ENCODE measurements at regions not wholly inside any gene's neighbourhood (a gene's known extent, or its start where the extent isn't known, plus 50 kb on each side); places are given as distances from the start of the nearest gene placed in this dataset.

- no peaks in the 10 kb centered on the region for H3K27me3 Mint-ChIP-seq (ENCODE audit: low read depth)
- no peaks in the 10 kb centered on the region for H3K36me3 Mint-ChIP-seq (ENCODE audit: insufficient read depth in 2 of 2)
- H3K4me3 Mint-ChIP-seq: no peak overlapping the region
- no peak overlapping the region for H3K27ac Mint-ChIP-seq
- peaks cover 3 to 4% of the 10 kb centered on the region in 2 donors for H3K9me3 Mint-ChIP-seq
- no peaks in the 10 kb centered on the region for H3K4me1 Mint-ChIP-seq (ENCODE audit: low read depth)
- DNase-seq: no peak
- no peak for ATAC-seq (replicated peaks in 1 of 2)
These were observed 155.7 kb downstream of the KIF26A start for GRCh38 chr14:104293851-104294627.

GRCh38 chr14:104294628-104294982 is 156.2 kb downstream of the KIF26A start:
- Mint-ChIP-seq H3K4me1 (ENCODE audit: low read depth) (no peaks in the 10 kb centered on the region), H3K9me3 (no peaks in the 10 kb centered on the region), H3K27ac (no peak overlapping the region), H3K27me3 (ENCODE audit: low read depth) (no peaks in the 10 kb centered on the region), H3K4me3 (no peak overlapping the region), H3K36me3 (ENCODE audit: insufficient read depth in 2 of 2) (no peaks in the 10 kb centered on the region)
- DNase-seq (no peak), ATAC-seq (replicated peaks in 1 of 2) (no peak)

- Mint-ChIP-seq H3K9me3 (no peaks in the 10 kb centered on the region), H3K27me3 (ENCODE audit: low read depth) (no peaks in the 10 kb centered on the region), H3K27ac (no peak overlapping the region), H3K36me3 (ENCODE audit: insufficient read depth in 2 of 2) (no peaks in the 10 kb centered on the region), H3K4me3 (no peak overlapping the region), H3K4me1 (ENCODE audit: low read depth) (no peaks in the 10 kb centered on the region)
- no peak for ATAC-seq (replicated peaks in 1 of 2)
- DNase-seq: no peak
These were observed 156.7 kb downstream of the KIF26A start for GRCh38 chr14:104294983-104295680.

- no peak overlapping the region for H3K27ac Mint-ChIP-seq
These were observed 157.4 kb downstream of the KIF26A start for GRCh38 chr14:104295681-104296387.

GRCh38 chr14:104296388-104297312 is 158.3 kb downstream of the KIF26A start:
- Mint-ChIP-seq H3K4me3 (no peak overlapping the region), H3K36me3 (ENCODE audit: insufficient read depth in 2 of 2) (peaks cover 2 to 3% of the 10 kb centered on the region in 2 donors), H3K9me3 (peaks cover 0 to 3% of the 10 kb centered on the region in 2 donors), H3K4me1 (ENCODE audit: low read depth) (no peaks in the 10 kb centered on the region), H3K27me3 (ENCODE audit: low read depth) (no peaks in the 10 kb centered on the region), H3K27ac (no peak overlapping the region)
- ATAC-seq (replicated peaks in 1 of 2) (no peak), DNase-seq (no peak)

More at GRCh38 chr14:104295681-104296387, 157.4 kb downstream of the KIF26A start:
- no peak overlapping the region for H3K4me3 Mint-ChIP-seq
- no peak for DNase-seq
- H3K36me3 Mint-ChIP-seq (ENCODE audit: insufficient read depth in 2 of 2): no peaks in the 10 kb centered on the region
- no peaks in the 10 kb centered on the region for H3K9me3 Mint-ChIP-seq
- no peak for ATAC-seq (replicated peaks in 1 of 2)
- H3K4me1 Mint-ChIP-seq (ENCODE audit: low read depth): no peaks in the 10 kb centered on the region
- no peaks in the 10 kb centered on the region for H3K27me3 Mint-ChIP-seq (ENCODE audit: low read depth)

GRCh38 chr14:104297313-104297704 is 158.9 kb downstream of the KIF26A start:
- no peak overlapping the region for H3K27ac Mint-ChIP-seq
- peaks cover 2 to 3% of the 10 kb centered on the region in 2 donors for H3K36me3 Mint-ChIP-seq (ENCODE audit: insufficient read depth in 2 of 2)
- DNase-seq: no peak
- peaks cover 0 to 3% of the 10 kb centered on the region in 2 donors for H3K9me3 Mint-ChIP-seq
- no peak for ATAC-seq (replicated peaks in 1 of 2)
- no peak overlapping the region for H3K4me3 Mint-ChIP-seq
- H3K4me1 Mint-ChIP-seq (ENCODE audit: low read depth): no peaks in the 10 kb centered on the region
- no peaks in the 10 kb centered on the region for H3K27me3 Mint-ChIP-seq (ENCODE audit: low read depth)

- peaks cover 0 to 3% of the 10 kb centered on the region in 2 donors for H3K9me3 Mint-ChIP-seq
- no peaks in the 10 kb centered on the region for H3K27me3 Mint-ChIP-seq (ENCODE audit: low read depth)
- ATAC-seq (replicated peaks in 1 of 2) (no peak), DNase-seq (no peak)
- peaks cover 2 to 3% of the 10 kb centered on the region in 2 donors for H3K36me3 Mint-ChIP-seq (ENCODE audit: insufficient read depth in 2 of 2)
- no peaks in the 10 kb centered on the region for H3K4me1 Mint-ChIP-seq (ENCODE audit: low read depth)
- H3K27ac Mint-ChIP-seq: no peak overlapping the region
- no peak overlapping the region for H3K4me3 Mint-ChIP-seq
These were observed 159.5 kb downstream of the KIF26A start for GRCh38 chr14:104297721-104298401.

- peaks cover 0 to 3% of the 10 kb centered on the region in 2 donors for H3K9me3 Mint-ChIP-seq
These were observed 160.1 kb downstream of the KIF26A start for GRCh38 chr14:104298458-104298857.

GRCh38 chr14:104299993-104300761 is 161.8 kb downstream of the KIF26A start:
- ATAC-seq (replicated peaks in 1 of 2) (no peak), DNase-seq (no peak)
- Mint-ChIP-seq H3K36me3 (ENCODE audit: insufficient read depth in 2 of 2) (peaks cover 2 to 3% of the 10 kb centered on the region in 2 donors), H3K4me1 (ENCODE audit: low read depth) (no peaks in the 10 kb centered on the region), H3K9me3 (peaks cover 0 to 3% of the 10 kb centered on the region in 2 donors), H3K27ac (peak overlapping the region; percentile 28), H3K4me3 (no peak overlapping the region), H3K27me3 (ENCODE audit: low read depth) (no peaks in the 10 kb centered on the region)

More at GRCh38 chr14:104298458-104298857, 160.1 kb downstream of the KIF26A start:
- H3K4me1 Mint-ChIP-seq (ENCODE audit: low read depth): no peaks in the 10 kb centered on the region
- H3K4me3 Mint-ChIP-seq: no peak overlapping the region
- DNase-seq: no peak
- no peaks in the 10 kb centered on the region for H3K27me3 Mint-ChIP-seq (ENCODE audit: low read depth)
- H3K36me3 Mint-ChIP-seq (ENCODE audit: insufficient read depth in 2 of 2): peaks cover 2 to 3% of the 10 kb centered on the region in 2 donors
- H3K27ac Mint-ChIP-seq: no peak overlapping the region
- ATAC-seq (replicated peaks in 1 of 2): no peak

GRCh38 chr14:104301731-104302460 is 163.5 kb downstream of the KIF26A start:
- H3K27ac Mint-ChIP-seq: no peak overlapping the region
- no peaks in the 10 kb centered on the region for H3K27me3 Mint-ChIP-seq (ENCODE audit: low read depth)
- ATAC-seq (replicated peaks in 1 of 2) (no peak), DNase-seq (no peak)
- no peak overlapping the region for H3K4me3 Mint-ChIP-seq
- H3K4me1 Mint-ChIP-seq (ENCODE audit: low read depth): no peaks in the 10 kb centered on the region
- H3K9me3 Mint-ChIP-seq: peaks cover 0 to 3% of the 10 kb centered on the region in 2 donors
- H3K36me3 Mint-ChIP-seq (ENCODE audit: insufficient read depth in 2 of 2): peaks cover 2 to 3% of the 10 kb centered on the region in 2 donors

- ATAC-seq (replicated peaks in 1 of 2) (no peak), DNase-seq (no peak)
- Mint-ChIP-seq H3K27ac (no peak overlapping the region), H3K27me3 (ENCODE audit: low read depth) (no peaks in the 10 kb centered on the region), H3K9me3 (peaks cover 0 to 3% of the 10 kb centered on the region in 2 donors), H3K4me1 (ENCODE audit: low read depth) (no peaks in the 10 kb centered on the region), H3K4me3 (no peak overlapping the region), H3K36me3 (ENCODE audit: insufficient read depth in 2 of 2) (peaks cover 2 to 3% of the 10 kb centered on the region in 2 donors)
These were observed 164.5 kb downstream of the KIF26A start for GRCh38 chr14:104302794-104303405.

Measured in activated T-cell treated with anti-CD3 and anti-CD28 coated beads, Interleukin-2, amount 50 U/mL, for 72 hours (primary cell).